Muscle of leg (tissue), 3 donors: ENCODE measurements at regions not wholly inside any gene's neighbourhood (a gene's known extent, or its start where the extent isn't known, plus 50 kb on each side); places are given as distances from the start of the nearest gene placed in this dataset.
"Not testable (repeated sequence)": the region's sequence is repeated elsewhere in the genome, so short reads cannot be mapped to it uniquely, and the experiment has no call there.

Experiments used
- DNase-seq: peaks from one replicate; pipeline ENCODE4 v3.0.0; 2013
- H3K27ac ChIP-seq: one replicate; pipeline ENCODE4 v1.5.1; 2013; ENCODE audit warnings: mild to moderate bottlenecking, low read length, control low read depth
- H3K27me3 ChIP-seq: one replicate; pipeline ENCODE4 v1.6.1; 2013; ENCODE audit warnings: low read length; ENCODE audit not compliant: control insufficient read depth, insufficient read depth
- H3K36me3 ChIP-seq: one replicate; pipeline ENCODE4 v1.6.1; 2013; ENCODE audit warnings: low read length; ENCODE audit not compliant: control insufficient read depth, insufficient read depth
- H3K4me1 ChIP-seq: one replicate; pipeline ENCODE4 v1.6.1; 2013; ENCODE audit warnings: low read length; ENCODE audit not compliant: control insufficient read depth, insufficient read depth
- H3K4me3 ChIP-seq: one replicate; pipeline ENCODE4 v1.5.1; 2013; ENCODE audit warnings: low read length, control low read depth
- H3K9me3 ChIP-seq: replicated peaks from 2 replicates; pipeline ENCODE4 v1.6.1; 2013; ENCODE audit warnings: low read depth, low read length; ENCODE audit not compliant: control insufficient read depth
- WGBS: methylation state at CpG from one replicate; pipeline ENCODE4 v1.1.5; 2013; ENCODE audit warnings: missing lambda C conversion rate; ENCODE audit not compliant: insufficient coverage; 5-methylcytosine and 5-hydroxymethylcytosine counted together

DNA sequence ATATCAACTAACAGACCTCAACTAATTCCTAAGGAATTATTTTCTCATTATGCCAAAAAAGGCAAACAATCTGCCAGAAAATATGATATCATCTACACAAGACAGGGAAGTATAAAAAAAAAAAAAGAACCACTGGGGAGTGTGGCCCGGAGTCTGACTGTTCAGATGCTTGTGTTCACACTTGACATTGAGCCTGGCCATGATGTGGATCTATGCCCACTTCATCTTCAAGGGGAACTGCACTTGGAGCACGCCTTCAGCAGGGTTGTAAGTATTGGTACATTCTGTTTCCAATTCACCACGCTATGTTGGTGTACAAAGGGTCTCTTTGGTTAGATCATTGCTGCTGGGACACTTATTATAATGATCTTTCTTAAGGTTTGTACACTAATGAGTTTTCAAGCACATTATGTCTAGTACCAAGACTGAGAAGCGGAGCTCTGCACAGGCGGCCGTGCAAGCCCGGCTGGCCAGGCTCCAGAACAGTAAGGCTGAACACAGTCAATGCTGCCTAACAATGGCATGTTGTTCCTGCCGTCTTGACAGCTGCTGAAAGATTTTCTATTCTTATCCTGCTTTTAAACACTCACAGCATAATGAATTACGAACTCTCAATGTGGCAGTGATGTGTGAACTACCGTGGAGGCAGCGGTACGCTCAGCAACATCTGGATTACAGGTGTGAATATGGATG lies 788.4 kb upstream of the SOX11 start:
- no CpG with 5 or more reads among the region's 12 CpGs for WGBS
- no peak overlapping the region for H3K27ac ChIP-seq
- H3K4me1 ChIP-seq = peaks cover 5% of the 10 kb centered on the region
- peak; percentile 58 for DNase-seq
- H3K27me3 ChIP-seq = no peaks in the 10 kb centered on the region
- H3K36me3 ChIP-seq = no peaks in the 10 kb centered on the region
- H3K4me3 ChIP-seq = no peak overlapping the region
- H3K9me3 ChIP-seq = no peaks in the 10 kb centered on the region

DNA sequence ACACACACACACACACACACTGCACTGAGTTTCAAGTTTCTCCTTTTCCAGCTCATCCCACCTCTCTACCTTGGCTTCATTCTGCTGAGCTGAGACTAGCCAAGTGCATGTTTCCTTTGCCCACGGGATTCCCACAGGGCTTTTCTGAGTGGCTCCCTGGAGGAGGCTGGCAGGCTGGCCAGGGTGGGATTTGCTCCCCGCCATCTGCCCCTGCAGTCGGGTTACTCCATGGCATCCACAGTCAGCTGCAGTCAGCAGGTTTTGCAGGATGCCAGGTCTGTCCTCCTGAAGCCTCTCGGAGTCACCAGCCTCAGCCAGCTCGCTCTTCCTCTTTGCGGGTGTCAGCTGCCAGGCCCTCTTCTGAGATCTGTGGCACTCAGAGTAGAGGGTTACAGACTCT lies 783.7 kb upstream of the SOX11 start:
- 70% methylated on average over 4 of the region's 6 CpGs for WGBS

DNA sequence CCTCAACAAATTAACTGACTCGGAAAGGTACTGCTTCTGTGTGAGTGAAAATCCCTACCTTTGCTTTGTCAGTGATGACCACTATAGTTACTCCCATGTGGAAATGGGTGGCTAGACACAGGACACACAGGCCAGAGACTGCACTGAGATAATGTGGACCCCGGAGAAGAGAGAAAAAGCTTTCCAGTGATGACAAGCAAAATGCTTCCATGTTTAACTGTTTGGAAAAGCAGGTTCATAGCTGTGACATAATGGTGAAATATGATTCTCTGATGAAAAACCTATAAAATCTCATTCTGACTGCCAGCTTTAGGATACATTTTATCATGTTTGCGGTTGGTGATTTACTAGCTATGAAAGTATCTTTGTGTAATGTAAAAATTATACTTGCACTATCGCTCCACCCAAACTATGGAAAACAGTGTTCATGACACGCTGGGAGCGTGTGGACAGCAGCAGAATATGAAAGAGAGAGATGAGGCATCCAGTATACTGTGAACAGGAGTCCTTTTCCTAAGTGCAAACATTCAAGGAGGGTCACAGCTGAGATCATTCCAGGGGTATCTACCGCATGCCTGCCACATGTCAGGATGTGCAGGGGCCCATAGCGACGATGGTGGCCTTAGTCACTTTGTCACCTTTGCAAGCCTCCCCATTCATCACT lies 782.7 kb upstream of the SOX11 start:
- WGBS = 34% methylated on average over 2 of the region's 9 CpGs
- Histone ChIP-seq H3K4me1 (no peaks in the 10 kb centered on the region), H3K27ac (no peak overlapping the region), H3K4me3 (no peak overlapping the region), H3K27me3 (no peaks in the 10 kb centered on the region), H3K9me3 (no peaks in the 10 kb centered on the region), H3K36me3 (no peaks in the 10 kb centered on the region)
- DNase-seq = peak; percentile 21

More for the DNA sequence above, 783.7 kb upstream of the SOX11 start:
- Histone ChIP-seq H3K27me3 (no peaks in the 10 kb centered on the region), H3K27ac (no peak overlapping the region), H3K9me3 (no peaks in the 10 kb centered on the region), H3K36me3 (no peaks in the 10 kb centered on the region), H3K4me1 (no peaks in the 10 kb centered on the region), H3K4me3 (no peak overlapping the region)
- DNase-seq = no peak

DNA sequence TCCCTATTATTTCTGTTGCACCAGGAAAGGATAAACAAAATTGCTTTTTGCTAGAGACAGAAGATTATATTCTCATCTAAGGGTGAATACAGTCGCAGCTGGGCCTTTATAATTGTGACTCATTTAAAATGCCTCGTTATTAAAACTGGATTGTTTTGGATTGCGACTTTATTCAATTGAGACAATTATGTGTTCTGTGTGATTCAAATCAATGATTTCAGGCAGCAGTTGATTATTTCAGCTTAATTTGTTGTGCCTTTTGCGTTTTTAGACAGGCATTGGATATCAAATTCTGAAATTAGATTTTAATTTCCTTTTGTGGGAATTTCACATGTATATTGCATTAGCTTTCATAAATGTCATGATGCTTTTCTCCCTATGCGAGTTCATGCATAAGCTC lies 778.1 kb upstream of the SOX11 start:
- no peak overlapping the region for H3K4me3 ChIP-seq
- 81% methylated on average over 3 of the region's 5 CpGs for WGBS
- H3K36me3 ChIP-seq = no peaks in the 10 kb centered on the region
- H3K4me1 ChIP-seq = no peaks in the 10 kb centered on the region
- no peaks in the 10 kb centered on the region for H3K9me3 ChIP-seq
- no peaks in the 10 kb centered on the region for H3K27me3 ChIP-seq
- DNase-seq = no peak
- no peak overlapping the region for H3K27ac ChIP-seq

DNA sequence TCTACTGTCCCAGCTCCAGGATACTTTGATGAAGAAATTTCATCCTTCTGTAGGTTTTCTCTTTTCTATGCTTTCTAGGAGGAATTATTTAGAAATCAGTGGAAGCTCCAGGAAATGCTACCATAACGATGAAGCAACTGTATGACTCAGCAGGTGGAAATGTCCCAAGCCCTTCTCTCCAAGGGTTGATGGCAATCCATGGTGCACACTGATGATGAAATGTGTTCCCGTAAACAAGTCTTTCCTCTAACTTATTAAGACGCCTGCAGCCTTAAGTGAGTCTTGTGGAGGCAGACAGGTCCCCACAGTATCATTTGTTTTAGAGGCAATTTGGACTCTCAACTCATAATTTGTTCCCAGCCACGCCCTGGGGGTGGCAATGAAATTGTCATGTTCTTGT lies 777.6 kb upstream of the SOX11 start:
- peak; percentile 48 for DNase-seq
- Histone ChIP-seq H3K27ac (no peak overlapping the region), H3K27me3 (no peaks in the 10 kb centered on the region), H3K36me3 (no peaks in the 10 kb centered on the region), H3K9me3 (no peaks in the 10 kb centered on the region), H3K4me1 (no peaks in the 10 kb centered on the region), H3K4me3 (no peak overlapping the region)
- 60% methylated on average over 1 of the region's 4 CpGs for WGBS

DNA sequence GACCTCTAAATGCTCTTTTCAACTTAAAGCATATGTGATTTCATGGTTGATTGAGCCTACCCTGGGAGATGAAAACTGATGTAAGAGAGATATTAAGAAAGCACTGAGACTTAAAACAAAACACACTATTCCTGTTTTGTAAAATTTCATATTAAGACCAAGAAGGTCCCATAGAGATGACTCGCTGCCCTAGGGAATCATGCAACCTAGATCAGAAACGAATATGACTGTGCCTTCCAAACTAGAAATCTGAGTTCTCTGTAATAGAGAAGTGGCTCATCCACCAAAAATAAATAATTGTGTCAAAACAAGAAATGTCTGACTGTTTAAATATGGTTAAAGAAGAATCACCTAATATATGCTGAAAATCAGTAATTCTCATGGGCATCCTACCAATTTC lies 776.8 kb upstream of the SOX11 start:
- no peak overlapping the region for H3K4me3 ChIP-seq
- H3K9me3 ChIP-seq = no peaks in the 10 kb centered on the region
- H3K27me3 ChIP-seq = no peaks in the 10 kb centered on the region
- no CpG with 5 or more reads among the region's 2 CpGs for WGBS
- peak; percentile 21 for DNase-seq
- H3K4me1 ChIP-seq = no peaks in the 10 kb centered on the region
- H3K27ac ChIP-seq = no peak overlapping the region
- no peaks in the 10 kb centered on the region for H3K36me3 ChIP-seq

DNA sequence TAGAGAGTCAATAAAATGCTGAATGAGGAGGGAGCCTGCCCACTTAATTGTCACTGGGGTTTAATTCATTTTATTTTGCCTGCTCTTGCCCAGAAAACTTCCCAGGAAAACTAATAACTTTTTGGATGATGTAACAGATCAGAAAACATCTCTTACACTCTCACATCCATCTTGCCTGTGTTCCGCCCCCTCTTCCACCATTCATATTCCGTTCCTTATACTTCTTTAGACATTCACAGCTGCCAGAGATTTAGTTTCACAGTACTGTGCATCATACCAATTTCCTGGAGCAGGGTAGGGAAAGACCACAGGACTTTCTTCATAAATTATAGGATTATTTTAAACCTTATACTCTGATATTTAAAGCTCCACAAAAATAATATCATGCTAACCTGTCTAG lies 776.1 kb upstream of the SOX11 start:
- WGBS = no CpG with 5 or more reads among the region's 2 CpGs
- Histone ChIP-seq H3K36me3 (no peaks in the 10 kb centered on the region), H3K4me3 (no peak overlapping the region), H3K4me1 (no peaks in the 10 kb centered on the region), H3K27me3 (no peaks in the 10 kb centered on the region), H3K27ac (no peak overlapping the region), H3K9me3 (no peaks in the 10 kb centered on the region)
- DNase-seq = no peak

DNA sequence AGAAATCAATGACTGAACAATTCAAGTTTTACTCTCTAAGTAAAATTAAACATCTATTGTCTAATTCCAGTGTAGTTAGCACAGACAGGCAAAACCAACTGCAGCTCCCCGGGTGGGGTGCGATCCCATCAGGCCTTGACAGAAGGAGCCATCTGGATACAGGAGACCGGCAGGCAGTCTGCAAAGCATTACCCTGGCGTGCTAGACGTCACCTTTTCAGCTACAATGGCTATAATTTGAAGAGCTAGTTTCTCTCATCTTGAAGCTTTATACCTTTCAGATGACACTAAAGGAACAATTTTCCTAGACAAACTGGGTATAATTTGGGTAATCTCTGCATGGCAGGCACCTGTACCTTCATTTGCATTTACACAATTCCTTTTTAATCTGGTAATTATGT lies 761.5 kb upstream of the SOX11 start:
- no peak for DNase-seq
- no peaks in the 10 kb centered on the region for H3K36me3 ChIP-seq
- no peaks in the 10 kb centered on the region for H3K9me3 ChIP-seq
- no peak overlapping the region for H3K27ac ChIP-seq
- H3K4me3 ChIP-seq = no peak overlapping the region
- no peaks in the 10 kb centered on the region for H3K4me1 ChIP-seq
- H3K27me3 ChIP-seq = no peaks in the 10 kb centered on the region
- 67% methylated on average over 2 of the region's 5 CpGs for WGBS

DNA sequence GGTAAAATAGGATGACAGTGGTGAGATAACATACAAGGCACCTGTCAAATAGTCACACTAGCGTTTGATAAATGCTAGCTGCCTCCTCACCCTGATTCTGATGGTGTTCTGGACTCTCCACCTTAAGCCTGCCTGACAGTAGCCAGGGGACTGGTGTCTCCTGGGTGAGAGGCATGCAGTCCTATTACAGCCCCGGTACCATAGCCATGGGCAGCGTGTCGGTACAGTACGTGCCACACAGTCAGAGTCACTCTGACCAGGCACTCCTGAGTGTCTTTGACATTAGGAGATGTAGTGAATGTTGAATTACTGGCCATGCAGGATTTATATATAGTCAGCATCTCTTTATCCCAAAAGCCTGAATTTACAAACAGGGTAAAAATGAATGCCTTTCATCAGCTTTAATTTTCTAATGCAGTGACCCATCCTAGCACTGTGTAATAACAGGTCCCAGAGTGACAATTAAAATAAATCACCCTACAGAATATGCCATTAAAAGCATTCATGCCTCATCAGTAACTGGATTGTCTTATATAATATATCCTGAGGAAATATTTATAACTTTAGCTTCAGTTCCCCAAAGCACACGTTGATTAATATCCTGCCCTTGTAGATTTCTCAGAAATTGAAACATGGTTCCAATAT lies 760.3 kb upstream of the SOX11 start:
- no peak overlapping the region for H3K27ac ChIP-seq
- 87% methylated on average over 3 of the region's 6 CpGs for WGBS

DNA sequence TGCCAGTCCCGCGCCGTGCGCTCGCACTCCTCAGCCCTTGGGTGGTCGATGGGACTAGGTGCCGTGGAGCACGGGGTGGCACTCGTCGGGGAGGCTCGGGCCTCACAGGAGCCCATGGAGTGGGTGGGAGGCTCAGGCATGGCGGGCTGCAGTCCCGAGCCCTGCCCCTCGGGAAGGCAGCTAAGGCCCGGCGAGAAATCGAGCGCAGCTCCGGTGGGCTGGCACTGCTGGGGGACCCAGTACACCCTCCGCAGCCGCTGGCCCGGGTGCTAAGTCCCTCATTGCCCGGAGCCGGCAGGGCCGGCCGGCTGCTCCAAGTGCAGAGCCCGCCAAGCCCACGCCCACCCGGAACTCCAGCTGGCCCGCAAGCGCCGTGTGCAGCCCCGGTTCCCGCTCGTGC lies 756.9 kb upstream of the SOX11 start:
- H3K9me3 ChIP-seq, H3K4me3 ChIP-seq, H3K4me1 ChIP-seq, H3K27ac ChIP-seq, H3K36me3 ChIP-seq, H3K27me3 ChIP-seq, DNase-seq: not testable (repeated sequence)
- WGBS = 98% methylated on average over 8 of the region's 35 CpGs

More for the DNA sequence above, 760.3 kb upstream of the SOX11 start:
- H3K36me3 ChIP-seq = no peaks in the 10 kb centered on the region
- no peaks in the 10 kb centered on the region for H3K4me1 ChIP-seq
- no peaks in the 10 kb centered on the region for H3K27me3 ChIP-seq
- no peak for DNase-seq
- no peaks in the 10 kb centered on the region for H3K9me3 ChIP-seq
- no peak overlapping the region for H3K4me3 ChIP-seq
